K562 (cell line): ENCODE measurements at regions not wholly inside any gene's neighbourhood (a gene's known extent, or its start where the extent isn't known, plus 50 kb on each side); places are given as distances from the start of the nearest gene placed in this dataset.

Experiments
- FOS ChIP-seq: IDR thresholded peaks from 3 replicates; pipeline ENCODE4 v1.6.1; 2011; ENCODE audit not compliant: insufficient read length; ENCODE audit errors: extremely low read depth
- YY1 ChIP-seq, 3 experiments: IDR thresholded peaks; 2 replicates each; pipeline ENCODE4 v1.6.1; 2011; ENCODE audit warnings: low read length in 2 of 3, mild to moderate bottlenecking in 2 of 3, moderate library complexity in 2 of 3, borderline replicate concordance in 1 of 3, control low read depth in 1 of 3, low read depth in 1 of 3; ENCODE audit not compliant: insufficient read depth in 3 of 3, insufficient replicate concordance in 2 of 3, control insufficient read depth in 1 of 3, insufficient read length in 1 of 3; ENCODE audit errors: extremely low read depth in 1 of 3
- TF ChIP-seq, protein P1 (sequence below), 3 experiments: IDR thresholded peaks in 2 of 3; conservative IDR thresholded peaks in 1 of 3; 2 replicates each; pipeline ENCODE4 v1.5.1; 2011 to 2012; ENCODE audit warnings: low read length in 3 of 3, mild to moderate bottlenecking in 3 of 3, control low read depth in 2 of 3, improper control_type of control experiment in 1 of 3, inconsistent platforms in 1 of 3, low read depth in 1 of 3, mixed read lengths in 1 of 3, moderate library complexity in 1 of 3; ENCODE audit not compliant: insufficient read depth in 2 of 3

DNA sequence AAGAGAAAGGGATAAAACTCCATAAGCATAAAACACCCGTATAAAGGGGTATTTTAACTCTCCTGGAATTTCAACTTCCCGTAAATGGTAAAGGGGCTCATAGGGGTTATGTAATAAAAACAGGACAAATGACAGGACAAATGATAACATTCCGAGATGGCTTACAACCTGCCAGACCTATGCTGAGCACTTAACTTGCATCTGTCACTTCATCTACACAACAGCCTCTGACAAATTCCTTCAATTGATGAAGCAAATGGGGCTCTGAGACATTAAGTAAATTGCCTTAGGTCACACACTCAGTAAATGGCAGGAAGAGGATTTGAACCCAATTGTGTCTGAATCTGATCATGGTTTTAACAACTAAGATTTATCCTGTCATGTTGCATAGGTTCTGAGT lies 327.6 kb upstream of the SNX7 start:
- TF ChIP-seq, protein P1, sequence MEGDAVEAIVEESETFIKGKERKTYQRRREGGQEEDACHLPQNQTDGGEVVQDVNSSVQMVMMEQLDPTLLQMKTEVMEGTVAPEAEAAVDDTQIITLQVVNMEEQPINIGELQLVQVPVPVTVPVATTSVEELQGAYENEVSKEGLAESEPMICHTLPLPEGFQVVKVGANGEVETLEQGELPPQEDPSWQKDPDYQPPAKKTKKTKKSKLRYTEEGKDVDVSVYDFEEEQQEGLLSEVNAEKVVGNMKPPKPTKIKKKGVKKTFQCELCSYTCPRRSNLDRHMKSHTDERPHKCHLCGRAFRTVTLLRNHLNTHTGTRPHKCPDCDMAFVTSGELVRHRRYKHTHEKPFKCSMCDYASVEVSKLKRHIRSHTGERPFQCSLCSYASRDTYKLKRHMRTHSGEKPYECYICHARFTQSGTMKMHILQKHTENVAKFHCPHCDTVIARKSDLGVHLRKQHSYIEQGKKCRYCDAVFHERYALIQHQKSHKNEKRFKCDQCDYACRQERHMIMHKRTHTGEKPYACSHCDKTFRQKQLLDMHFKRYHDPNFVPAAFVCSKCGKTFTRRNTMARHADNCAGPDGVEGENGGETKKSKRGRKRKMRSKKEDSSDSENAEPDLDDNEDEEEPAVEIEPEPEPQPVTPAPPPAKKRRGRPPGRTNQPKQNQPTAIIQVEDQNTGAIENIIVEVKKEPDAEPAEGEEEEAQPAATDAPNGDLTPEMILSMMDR (IDR thresholded peaks at IDR 0.05 in 2 of 3, conservative IDR thresholded peaks at IDR 0.05 in 1 of 3; ENCODE audit: insufficient read depth in 2 of 3, low read depth in 1 of 3, low read length in 3 of 3), result no peak
- TF ChIP-seq FOS (no peak), YY1 (IDR thresholded peaks at IDR 0.05; ENCODE audit: borderline replicate concordance in 1 of 3, control insufficient read depth in 1 of 3, extremely low read depth in 1 of 3, insufficient read depth in 3 of 3, insufficient read length in 1 of 3, insufficient replicate concordance in 2 of 3, low read depth in 1 of 3, low read length in 2 of 3) (no peak)
